ENCODE measurements at regions not wholly inside any gene's neighbourhood (a gene's known extent, or its start where the extent isn't known, plus 50 kb on each side); places are given as distances from the start of the nearest gene placed in this dataset.
"Not testable (repeated sequence)": the region's sequence is repeated elsewhere in the genome, so short reads cannot be mapped to it uniquely, and the experiment has no call there.

DNA sequence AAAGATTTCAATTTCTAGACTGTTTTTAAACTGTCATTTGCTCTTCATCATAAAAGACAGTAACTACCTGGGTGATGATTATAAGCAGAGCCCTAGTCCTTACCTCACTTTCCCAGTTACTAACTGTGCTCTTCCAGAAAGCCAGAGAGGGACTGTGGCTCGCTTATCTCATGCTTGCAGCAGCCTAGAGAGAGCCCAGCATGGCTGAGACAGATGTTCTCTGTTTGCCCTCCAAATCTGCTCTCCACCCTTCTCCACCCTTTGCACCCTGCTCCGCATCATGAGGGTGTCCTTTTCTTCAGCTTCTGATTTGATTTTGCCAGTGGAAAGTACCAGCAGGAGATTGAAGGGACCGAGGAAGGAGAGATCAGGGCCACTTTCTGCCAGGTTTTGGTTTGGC lies 61.2 kb upstream of the SELENOP start:
- Histone ChIP-seq H3K27me3 (ENCODE audit: insufficient read depth, low read length) (no peaks in the 10 kb centered on the region), H3K9me3 (ENCODE audit: insufficient read depth, low read depth, low read length) (no peaks in the 10 kb centered on the region), H3K79me2 (ENCODE audit: insufficient read depth, low read length) (no peaks in the 10 kb centered on the region), H3K4me1 (ENCODE audit: insufficient read depth, low read length) (no peaks in the 10 kb centered on the region), H3K4me2 (ENCODE audit: low read length) (no peak overlapping the region), H3K36me3 (ENCODE audit: insufficient read depth, low read length) (no peaks in the 10 kb centered on the region), H2AFZ (ENCODE audit: low read depth, low read length) (no peak overlapping the region), H3K4me3 (ENCODE audit: insufficient read depth, low read depth, low read length) (no peak overlapping the region), H4K20me1 (ENCODE audit: insufficient read depth, low read length) (no peaks in the 10 kb centered on the region), H3K9ac (ENCODE audit: low read length) (no peak overlapping the region), H3K27ac (ENCODE audit: low read depth, low read length) (no peak overlapping the region)
- Mint-ChIP-seq H3K9me3 (ENCODE audit: unreplicated experiment) (peaks cover 2% of the 10 kb centered on the region), H3K4me3 (ENCODE audit: unreplicated experiment) (no peak overlapping the region), H3K4me1 (ENCODE audit: low read depth, unreplicated experiment) (peaks cover 7% of the 10 kb centered on the region), H3K27me3 (ENCODE audit: low read depth, unreplicated experiment) (peaks cover 7% of the 10 kb centered on the region), H3K36me3 (ENCODE audit: low read depth, unreplicated experiment) (no peaks in the 10 kb centered on the region), H3K27ac (ENCODE audit: unreplicated experiment) (no peak overlapping the region)
- DNase-seq (ENCODE audit: low read depth), result no peak
- no peak for FAIRE-seq
- TF ChIP-seq, protein P1, sequence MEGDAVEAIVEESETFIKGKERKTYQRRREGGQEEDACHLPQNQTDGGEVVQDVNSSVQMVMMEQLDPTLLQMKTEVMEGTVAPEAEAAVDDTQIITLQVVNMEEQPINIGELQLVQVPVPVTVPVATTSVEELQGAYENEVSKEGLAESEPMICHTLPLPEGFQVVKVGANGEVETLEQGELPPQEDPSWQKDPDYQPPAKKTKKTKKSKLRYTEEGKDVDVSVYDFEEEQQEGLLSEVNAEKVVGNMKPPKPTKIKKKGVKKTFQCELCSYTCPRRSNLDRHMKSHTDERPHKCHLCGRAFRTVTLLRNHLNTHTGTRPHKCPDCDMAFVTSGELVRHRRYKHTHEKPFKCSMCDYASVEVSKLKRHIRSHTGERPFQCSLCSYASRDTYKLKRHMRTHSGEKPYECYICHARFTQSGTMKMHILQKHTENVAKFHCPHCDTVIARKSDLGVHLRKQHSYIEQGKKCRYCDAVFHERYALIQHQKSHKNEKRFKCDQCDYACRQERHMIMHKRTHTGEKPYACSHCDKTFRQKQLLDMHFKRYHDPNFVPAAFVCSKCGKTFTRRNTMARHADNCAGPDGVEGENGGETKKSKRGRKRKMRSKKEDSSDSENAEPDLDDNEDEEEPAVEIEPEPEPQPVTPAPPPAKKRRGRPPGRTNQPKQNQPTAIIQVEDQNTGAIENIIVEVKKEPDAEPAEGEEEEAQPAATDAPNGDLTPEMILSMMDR (IDR thresholded peaks at IDR 0.05; ENCODE audit: insufficient read depth, low read depth, low read length), result no peak
- no peak for TF ChIP-seq EZH2 (IDR thresholded peaks at IDR 0.05; ENCODE audit: insufficient read depth, low read length)

DNA sequence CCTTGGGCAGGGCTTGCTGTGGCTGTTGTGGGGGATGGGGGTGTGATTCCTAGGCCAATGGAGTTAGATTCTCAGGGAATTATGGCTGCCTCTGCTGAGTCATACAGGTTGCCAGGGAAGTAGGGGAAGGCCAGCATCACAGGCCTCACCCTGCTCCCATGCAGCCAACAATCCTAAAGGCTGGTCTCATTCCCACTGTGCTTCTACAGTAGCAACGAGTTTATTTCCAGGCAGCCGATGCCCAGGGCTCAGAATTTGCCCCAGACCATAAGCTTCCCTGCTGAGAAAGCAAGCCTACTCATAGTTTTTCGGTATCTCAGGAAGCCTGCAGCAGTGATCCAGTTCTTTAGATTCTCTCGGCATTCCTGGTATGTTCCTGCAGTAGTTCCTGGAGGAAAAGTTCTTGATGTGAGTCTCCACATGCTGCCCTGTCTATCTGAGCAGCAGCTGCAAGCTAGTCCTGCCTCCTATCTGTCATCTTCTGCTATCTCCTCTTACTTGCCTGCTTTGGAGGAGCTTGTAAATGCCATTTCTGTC lies 59.3 kb upstream of the SELENOP start:
- DNase-seq (ENCODE audit: low read depth) (no peak), FAIRE-seq (no peak)
- no peaks in the 10 kb centered on the region for H4K20me1 ChIP-seq (ENCODE audit: insufficient read depth, low read length)
- H3K9me3 Mint-ChIP-seq (ENCODE audit: unreplicated experiment), result peaks cover 6% of the 10 kb centered on the region
- H3K4me3 Mint-ChIP-seq (ENCODE audit: unreplicated experiment), result no peak overlapping the region
- H3K9me3 ChIP-seq (ENCODE audit: insufficient read depth, low read depth, low read length), result no peaks in the 10 kb centered on the region
- no peak overlapping the region for H3K4me2 ChIP-seq (ENCODE audit: low read length)
- H3K36me3 Mint-ChIP-seq (ENCODE audit: low read depth, unreplicated experiment), result no peaks in the 10 kb centered on the region
- H3K27ac ChIP-seq (ENCODE audit: low read depth, low read length), result no peak overlapping the region
- peaks cover 7% of the 10 kb centered on the region for H3K4me1 Mint-ChIP-seq (ENCODE audit: low read depth, unreplicated experiment)
- TF ChIP-seq, protein P1 (IDR thresholded peaks at IDR 0.05; ENCODE audit: insufficient read depth, low read depth, low read length), result no peak
- TF ChIP-seq EZH2 (IDR thresholded peaks at IDR 0.05; ENCODE audit: insufficient read depth, low read length), result no peak
- H3K79me2 ChIP-seq (ENCODE audit: insufficient read depth, low read length), result no peaks in the 10 kb centered on the region
- H3K36me3 ChIP-seq (ENCODE audit: insufficient read depth, low read length), result no peaks in the 10 kb centered on the region
- no peak overlapping the region for H2AFZ ChIP-seq (ENCODE audit: low read depth, low read length)
- no peaks in the 10 kb centered on the region for H3K4me1 ChIP-seq (ENCODE audit: insufficient read depth, low read length)
- peak overlapping the region; percentile 41 for H3K27ac Mint-ChIP-seq (ENCODE audit: unreplicated experiment)
- no peak overlapping the region for H3K4me3 ChIP-seq (ENCODE audit: insufficient read depth, low read depth, low read length)
- no peak overlapping the region for H3K9ac ChIP-seq (ENCODE audit: low read length)
- H3K27me3 Mint-ChIP-seq (ENCODE audit: low read depth, unreplicated experiment), result no peaks in the 10 kb centered on the region
- H3K27me3 ChIP-seq (ENCODE audit: insufficient read depth, low read length), result no peaks in the 10 kb centered on the region

DNA sequence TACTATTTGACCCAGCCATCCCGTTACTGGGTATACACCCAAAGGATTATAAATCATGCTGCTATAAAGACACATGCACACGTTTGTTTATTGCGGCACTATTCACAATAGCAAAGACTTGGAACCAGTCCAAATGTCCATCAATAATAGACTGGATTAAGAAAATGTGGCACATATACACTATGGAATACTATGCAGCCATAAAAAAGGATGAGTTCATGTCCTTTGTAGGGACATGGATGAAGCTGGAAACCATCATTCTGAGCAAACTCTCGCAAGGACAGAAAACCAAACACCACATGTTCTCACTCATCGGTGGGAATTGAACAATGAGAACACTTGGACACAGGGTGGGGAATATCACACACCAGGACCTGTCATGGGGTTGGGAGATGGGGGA lies 56.7 kb upstream of the SELENOP start:
- H3K4me2 ChIP-seq (ENCODE audit: low read length); H3K27me3 ChIP-seq (ENCODE audit: insufficient read depth, low read length); H3K36me3 Mint-ChIP-seq (ENCODE audit: low read depth, unreplicated experiment); H2AFZ ChIP-seq (ENCODE audit: low read depth, low read length); H3K9me3 Mint-ChIP-seq (ENCODE audit: unreplicated experiment); H3K9ac ChIP-seq (ENCODE audit: low read length); H3K79me2 ChIP-seq (ENCODE audit: insufficient read depth, low read length); H3K27me3 Mint-ChIP-seq (ENCODE audit: low read depth, unreplicated experiment); H3K9me3 ChIP-seq (ENCODE audit: insufficient read depth, low read depth, low read length); H3K4me1 ChIP-seq (ENCODE audit: insufficient read depth, low read length); H3K27ac Mint-ChIP-seq (ENCODE audit: unreplicated experiment); H3K36me3 ChIP-seq (ENCODE audit: insufficient read depth, low read length); H3K4me3 Mint-ChIP-seq (ENCODE audit: unreplicated experiment); FAIRE-seq; DNase-seq (ENCODE audit: low read depth); H4K20me1 ChIP-seq (ENCODE audit: insufficient read depth, low read length); H3K4me1 Mint-ChIP-seq (ENCODE audit: low read depth, unreplicated experiment); H3K27ac ChIP-seq (ENCODE audit: low read depth, low read length); H3K4me3 ChIP-seq (ENCODE audit: insufficient read depth, low read depth, low read length): not testable (repeated sequence)

DNA sequence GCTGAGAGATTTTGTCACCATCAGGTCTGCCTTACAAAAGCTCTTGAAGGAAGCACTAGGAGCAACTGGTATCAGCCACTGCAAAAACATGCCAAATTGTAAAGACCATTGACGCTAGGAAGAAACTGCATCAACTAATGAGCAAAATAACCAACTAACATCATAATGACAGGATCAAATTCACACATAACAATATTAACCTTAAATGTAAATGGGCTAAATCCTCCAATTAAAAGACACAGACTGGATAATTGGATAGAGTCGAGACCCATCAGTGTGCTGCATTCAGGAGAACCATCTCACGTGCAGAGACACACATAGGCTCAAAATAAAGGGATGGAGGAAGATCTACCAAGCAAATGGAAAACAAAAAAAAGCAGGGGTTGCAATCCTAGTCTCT lies 53.1 kb upstream of the SELENOP start:
- H3K4me3 Mint-ChIP-seq (ENCODE audit: unreplicated experiment); H3K36me3 Mint-ChIP-seq (ENCODE audit: low read depth, unreplicated experiment); H3K4me2 ChIP-seq (ENCODE audit: low read length); H3K27me3 Mint-ChIP-seq (ENCODE audit: low read depth, unreplicated experiment); H3K4me1 Mint-ChIP-seq (ENCODE audit: low read depth, unreplicated experiment); H4K20me1 ChIP-seq (ENCODE audit: insufficient read depth, low read length); H3K27ac ChIP-seq (ENCODE audit: low read depth, low read length); DNase-seq (ENCODE audit: low read depth); FAIRE-seq; H3K27ac Mint-ChIP-seq (ENCODE audit: unreplicated experiment); H3K9ac ChIP-seq (ENCODE audit: low read length); H3K9me3 Mint-ChIP-seq (ENCODE audit: unreplicated experiment); H3K4me3 ChIP-seq (ENCODE audit: insufficient read depth, low read depth, low read length); H3K79me2 ChIP-seq (ENCODE audit: insufficient read depth, low read length); H3K27me3 ChIP-seq (ENCODE audit: insufficient read depth, low read length); H3K9me3 ChIP-seq (ENCODE audit: insufficient read depth, low read depth, low read length); H2AFZ ChIP-seq (ENCODE audit: low read depth, low read length); H3K36me3 ChIP-seq (ENCODE audit: insufficient read depth, low read length); H3K4me1 ChIP-seq (ENCODE audit: insufficient read depth, low read length): not testable (repeated sequence)
